Dermis microvascular lymphatic vessel endothelial cell (primary cell): ENCODE measurements at regions not wholly inside any gene's neighbourhood (a gene's known extent, or its start where the extent isn't known, plus 50 kb on each side); places are given as distances from the start of the nearest gene placed in this dataset.

Experiments used
- DNase-seq, 2 donors: peaks; one replicate each; pipeline versions ENCODE4 v3.0.0 to v3.0.0-alpha.2; 2010; ENCODE audit warnings: low read depth in 2 of 2

DNA sequence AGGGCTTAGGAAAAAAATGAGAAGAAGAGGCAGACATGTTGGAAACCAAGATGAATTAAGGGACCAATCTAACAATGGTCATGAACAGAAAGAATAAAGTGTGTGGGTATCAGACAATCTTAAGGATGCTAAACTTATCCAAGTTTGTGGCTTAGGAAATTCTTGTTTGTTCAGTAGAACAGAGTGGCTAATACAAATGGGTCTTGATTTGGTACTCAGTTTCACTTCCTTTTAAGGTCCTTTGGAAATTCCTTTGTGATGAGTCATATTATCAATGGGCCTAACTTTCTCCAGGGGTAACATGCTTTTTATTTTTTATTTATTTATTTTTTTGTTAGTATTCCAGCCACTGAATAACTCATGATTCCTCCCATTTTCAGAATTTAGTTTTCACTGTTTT lies 1154.7 kb upstream of the FLRT2 start:
- peak in 1 of 2 donors; percentile 11 for DNase-seq

DNA sequence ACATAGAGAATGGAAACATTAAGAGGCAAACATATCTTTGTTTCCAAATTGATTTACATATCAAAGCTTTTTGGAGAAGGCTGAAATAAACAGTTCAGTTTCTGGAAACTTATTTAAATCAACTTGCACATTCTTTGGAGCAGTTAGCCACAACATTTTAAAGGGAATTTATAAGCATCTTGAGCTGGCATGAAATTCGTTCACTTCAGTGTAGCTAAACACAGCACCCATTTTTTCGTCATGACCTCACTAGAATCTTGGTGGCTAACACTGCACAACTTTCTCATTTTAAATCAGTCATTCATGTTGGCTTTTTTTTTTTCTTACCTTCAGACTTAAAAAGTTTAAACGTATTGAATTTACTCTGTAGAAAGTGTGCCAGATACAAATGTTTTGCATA lies 1139.9 kb upstream of the FLRT2 start:
- no peak for DNase-seq

DNA sequence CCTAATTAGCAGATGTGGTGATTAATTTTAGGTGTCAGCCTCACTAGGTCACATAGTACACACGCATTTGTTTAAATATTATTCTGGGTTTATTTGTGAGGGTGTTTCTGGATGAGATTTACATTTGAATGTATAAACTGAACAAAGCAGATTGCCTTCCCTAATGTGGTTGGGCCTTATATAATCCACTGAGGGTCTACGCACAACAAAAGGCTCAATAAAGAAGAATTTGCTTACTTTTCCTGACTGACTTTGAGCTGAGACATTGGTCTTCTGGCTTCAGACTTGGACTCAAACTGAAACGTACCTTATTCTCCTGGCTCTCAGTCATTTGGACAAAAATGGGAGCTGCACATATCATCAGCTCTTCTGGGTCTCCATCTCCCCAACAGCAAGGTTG lies 1132.3 kb upstream of the FLRT2 start:
- no peak for DNase-seq

DNA sequence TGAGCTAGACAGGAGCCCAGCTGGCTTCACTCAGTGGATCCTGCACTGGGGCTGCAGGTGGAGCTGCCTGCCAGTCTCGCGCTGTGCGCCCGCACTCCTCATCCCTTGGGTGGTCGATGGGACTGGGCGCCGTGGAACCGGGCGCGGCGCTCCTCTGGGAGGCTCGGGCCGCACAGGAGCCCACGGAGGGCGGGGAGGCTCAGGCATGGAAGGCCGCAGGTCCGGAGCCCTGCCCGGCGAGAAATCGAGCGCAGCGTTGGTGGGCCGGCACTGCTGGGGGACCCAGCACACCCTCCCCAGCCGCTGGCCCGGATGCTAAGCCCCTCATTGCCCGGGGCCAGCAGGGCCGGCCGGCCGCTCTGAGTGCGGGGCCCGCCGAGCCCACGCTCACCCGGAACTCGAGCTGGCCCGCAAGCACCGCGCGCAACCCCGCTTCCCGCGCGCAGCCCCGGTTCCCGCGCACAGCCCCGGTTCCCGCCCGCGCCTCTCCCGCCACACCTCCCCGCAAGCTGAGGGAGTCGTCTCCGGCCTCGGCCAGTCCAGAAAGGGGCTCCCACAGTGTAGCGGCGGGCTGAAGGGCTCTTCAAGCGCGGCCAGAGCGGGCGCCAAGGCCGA lies 1130.5 kb upstream of the FLRT2 start:
- DNase-seq = no peak

DNA sequence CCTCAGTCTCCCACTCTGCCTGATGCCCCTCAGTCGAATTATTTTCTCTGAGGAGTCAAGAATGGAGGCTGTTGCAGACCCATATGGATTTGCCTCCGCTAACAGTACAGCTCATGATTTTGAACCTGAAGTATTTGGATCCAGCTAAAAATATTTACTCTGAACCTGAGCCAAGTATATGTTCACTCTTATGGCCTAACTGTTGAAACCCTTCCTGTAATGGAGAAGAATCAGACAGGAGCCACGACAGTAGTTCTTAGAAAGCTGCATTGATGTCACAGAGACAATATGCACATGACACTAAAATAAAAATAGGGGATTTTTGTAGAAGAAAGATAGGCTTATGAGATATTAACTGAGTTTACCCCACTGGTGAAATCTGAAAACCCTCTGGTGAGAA lies 1128.3 kb upstream of the FLRT2 start:
- peak; percentile 10 to 41 for DNase-seq

DNA sequence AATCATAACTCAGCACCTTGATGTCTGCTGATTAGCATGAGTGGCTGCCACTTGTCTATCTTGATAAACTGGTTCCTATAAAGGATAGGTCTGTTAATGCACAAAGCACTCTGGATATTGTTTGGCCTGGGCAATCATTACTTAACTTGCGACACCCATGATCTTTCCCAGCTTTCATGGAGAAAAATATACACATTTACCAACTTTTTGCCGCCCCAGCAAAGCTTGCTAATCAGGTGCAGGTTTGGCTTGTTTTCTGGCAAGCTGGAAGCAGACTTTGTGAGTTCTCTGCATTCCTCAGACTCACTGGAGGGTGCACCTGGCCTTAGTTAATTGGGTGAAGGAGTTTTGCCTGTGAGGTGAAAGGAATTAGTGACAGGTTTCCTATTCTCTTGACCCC lies 1126.4 kb upstream of the FLRT2 start:
- no peak for DNase-seq

DNA sequence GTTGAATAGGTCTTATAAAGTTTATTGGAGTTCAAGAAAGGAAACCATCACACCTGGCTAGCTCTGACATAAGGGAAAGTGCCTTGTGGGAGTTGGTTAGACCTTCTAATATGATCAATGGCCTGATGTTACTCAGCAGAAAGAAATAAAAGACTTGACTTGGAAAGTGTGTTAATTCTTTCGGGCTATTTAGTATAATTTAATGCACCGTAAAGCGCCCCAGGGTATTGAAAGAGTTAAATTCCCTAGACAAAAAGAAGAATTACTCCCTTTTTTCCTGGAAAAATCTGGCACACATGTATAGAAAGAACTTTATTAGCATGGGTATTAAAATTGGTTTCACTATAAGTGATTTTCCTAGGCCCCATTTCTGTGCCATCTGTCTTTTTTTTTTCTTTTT lies 1125.7 kb upstream of the FLRT2 start:
- DNase-seq = no peak

DNA sequence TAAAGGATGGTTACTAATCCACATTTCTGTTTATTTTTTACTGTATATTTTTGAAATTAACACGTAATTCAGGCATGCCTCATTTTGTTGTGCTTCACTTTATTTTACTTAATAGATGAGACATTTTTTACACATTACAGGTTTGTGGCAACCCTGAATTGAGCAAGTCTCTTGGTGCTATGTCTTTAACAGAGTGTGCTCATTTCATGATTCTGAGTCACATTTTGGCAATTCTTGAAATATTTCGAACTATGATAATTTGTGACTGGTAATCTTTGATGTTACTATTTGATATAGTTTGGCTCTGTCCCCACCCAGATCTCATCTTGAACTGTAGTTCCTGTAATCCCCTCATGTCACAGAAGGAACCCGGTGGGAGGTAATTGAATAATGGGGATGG lies 1120.5 kb upstream of the FLRT2 start:
- no peak for DNase-seq

DNA sequence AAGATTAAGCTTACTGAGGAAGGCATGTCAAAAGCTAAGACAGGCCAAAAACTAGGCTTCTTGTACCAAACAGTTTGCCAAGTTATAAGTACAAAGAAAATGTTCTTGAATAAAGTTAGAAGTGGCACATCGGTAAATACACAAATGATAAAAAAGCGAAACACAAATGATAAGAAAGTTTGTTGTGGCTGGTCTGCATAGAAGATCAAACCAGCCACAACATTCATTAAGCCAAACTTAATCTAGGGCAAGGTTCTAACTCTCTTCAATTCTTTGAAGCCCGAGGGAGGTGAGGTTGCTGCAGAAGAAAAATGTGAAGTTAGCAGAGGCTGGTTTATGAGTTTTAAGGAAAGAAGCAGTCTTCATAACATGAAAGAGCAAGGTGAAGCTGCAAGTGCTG lies 1119.6 kb upstream of the FLRT2 start:
- DNase-seq = no peak

DNA sequence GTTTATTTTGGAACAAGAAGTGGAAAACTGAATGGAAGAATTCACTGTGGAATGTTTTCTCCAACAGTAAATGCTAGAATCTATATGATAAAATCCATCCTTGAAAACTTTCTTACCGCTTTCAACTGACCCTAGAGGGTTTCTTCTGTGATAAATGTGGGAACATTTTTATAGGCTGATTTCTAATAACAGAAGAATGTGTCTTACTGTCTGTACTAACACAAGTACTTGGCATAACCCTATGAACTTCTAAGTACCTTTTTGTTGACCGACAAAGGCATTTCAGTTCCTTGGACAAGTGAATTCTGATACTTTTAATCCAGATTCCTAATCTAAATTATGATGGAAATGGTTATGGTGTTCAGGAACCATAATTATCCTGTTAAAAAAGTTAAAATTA lies 1109.7 kb upstream of the FLRT2 start:
- DNase-seq = no peak

DNA sequence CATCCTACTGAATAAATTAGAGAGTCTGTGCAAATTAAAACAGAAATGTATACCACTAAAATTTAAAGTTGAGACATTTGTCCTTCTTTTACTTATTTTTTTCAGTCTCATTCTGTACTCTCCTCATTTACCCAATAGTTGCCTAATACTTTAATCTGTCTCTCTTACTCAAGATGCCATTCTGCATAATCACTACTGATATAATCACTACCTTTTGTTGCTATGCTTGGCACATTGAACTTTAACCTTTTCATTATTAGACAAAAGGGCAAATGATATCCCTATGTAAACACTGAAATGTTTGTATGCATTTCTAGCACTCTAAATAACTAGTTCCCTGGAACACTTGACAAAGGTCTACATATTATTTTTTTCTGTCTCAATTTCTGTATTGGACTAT lies 1108.3 kb upstream of the FLRT2 start:
- DNase-seq = no peak

DNA sequence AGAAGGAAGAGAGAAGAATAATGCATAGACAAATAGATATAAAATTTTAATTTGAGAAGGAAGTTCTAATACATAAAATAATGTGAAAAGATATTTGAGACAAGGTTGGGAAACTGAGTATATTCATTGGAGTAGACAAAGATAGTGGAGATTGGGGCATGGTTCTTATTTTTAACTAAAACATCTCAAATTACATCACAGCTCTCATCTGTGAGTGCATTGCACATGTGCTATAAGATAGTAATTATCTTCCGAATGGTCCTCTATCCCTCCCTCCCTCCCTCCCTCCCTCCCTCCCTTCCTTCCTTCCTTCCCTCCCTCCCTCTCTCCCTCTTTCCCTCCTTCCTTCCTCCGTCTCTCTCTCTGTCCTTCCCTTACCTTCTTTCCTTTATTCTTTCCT lies 1104.0 kb upstream of the FLRT2 start:
- DNase-seq = no peak

DNA sequence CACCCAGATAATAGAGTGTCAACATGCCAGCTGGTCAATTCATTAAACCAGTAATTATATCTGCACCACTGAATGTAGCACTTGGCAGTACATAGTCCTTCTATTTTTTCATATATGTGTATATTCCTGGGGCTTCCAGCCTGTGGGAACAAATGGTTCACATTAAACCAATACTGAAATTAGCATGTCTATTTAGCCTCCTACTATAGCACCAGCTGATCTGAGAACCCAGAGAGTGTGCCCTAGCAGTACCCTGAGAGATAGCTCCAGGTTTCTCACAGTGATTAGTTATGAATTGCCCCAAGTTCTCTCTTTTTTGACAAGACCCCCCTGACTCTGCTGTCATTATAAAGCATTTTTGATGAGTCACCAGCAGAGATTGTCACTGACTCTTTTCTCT lies 1097.3 kb upstream of the FLRT2 start:
- DNase-seq = no peak

DNA sequence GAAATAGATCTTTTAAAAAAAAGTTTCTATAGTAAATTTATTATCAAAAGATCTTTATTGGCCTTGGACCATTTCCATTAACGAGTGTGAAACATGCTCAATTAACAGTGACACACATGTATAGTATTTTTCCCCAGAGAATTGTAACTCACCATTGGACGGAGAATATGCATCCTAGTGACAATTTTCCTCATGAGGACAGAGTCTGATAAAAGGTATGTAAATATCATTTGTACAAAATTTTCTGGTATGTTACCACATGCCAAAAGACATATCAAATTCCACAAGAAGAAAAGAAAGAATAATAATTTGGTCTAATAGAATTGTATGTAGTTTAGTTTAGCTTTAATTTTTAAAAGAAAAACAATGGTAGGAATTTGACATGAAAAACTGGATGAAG lies 1096.0 kb upstream of the FLRT2 start:
- no peak for DNase-seq

DNA sequence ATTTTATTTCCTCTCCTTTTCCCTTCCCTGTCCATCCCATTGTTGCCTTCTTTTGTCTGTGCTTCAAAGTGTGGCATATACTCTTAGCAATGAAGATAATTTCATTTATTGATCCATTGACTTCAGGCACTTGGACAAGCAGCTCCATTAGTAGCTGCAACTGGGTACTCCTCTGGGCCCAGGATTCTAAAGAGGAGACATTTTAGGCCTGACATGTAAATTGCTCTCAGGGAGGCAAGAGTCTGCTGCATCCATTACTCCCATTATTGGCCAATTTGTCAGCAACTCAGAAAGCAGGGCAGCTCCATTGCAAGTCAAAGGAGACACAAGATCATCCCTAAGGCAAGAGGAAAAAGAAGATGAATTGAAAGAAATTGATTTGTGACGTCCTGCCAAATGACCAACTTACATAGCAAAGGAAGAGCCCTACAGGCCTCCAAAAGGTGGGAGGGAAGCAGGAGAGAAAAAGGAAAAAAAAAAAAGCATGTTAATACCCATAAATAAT lies 1094.1 kb upstream of the FLRT2 start:
- DNase-seq = no peak

DNA sequence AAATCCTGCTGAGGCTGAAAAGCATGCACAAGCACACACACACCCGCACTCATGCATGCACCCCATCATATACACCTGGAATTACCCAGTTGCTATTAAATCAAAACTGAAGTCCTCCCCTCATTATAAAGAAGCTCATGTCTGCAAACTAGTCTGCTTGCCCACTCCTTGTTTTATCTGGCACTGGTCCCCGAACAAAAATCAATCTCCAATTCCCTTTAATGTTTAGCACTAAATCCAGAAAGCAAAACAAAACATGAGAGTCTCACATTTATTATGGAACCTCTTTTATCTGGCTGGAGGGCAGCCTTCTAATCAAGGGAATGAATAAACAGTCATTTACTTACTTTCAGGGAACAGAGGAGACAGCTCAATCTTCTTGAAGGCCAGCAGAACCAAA lies 1093.4 kb upstream of the FLRT2 start:
- no peak for DNase-seq

DNA sequence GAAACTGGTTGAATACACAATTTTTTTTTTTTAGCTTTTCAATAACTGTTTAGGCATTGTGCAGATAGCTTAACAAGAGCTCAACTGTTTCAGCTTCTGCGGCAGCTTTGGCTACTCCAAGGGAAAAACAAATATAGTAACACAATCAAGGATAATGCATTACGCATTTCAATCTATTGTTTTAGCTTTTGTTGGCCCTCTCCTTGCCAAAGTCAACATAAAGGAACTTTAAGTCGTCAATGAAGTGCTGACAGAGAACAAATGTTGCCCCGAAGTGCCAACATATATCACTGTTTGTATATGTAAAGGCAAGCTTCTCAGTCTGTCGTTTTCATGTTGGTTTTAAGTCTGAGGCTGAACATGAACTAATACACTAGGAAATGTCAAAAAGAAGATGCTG lies 1087.4 kb upstream of the FLRT2 start:
- peak; percentile 40 to 91 for DNase-seq

DNA sequence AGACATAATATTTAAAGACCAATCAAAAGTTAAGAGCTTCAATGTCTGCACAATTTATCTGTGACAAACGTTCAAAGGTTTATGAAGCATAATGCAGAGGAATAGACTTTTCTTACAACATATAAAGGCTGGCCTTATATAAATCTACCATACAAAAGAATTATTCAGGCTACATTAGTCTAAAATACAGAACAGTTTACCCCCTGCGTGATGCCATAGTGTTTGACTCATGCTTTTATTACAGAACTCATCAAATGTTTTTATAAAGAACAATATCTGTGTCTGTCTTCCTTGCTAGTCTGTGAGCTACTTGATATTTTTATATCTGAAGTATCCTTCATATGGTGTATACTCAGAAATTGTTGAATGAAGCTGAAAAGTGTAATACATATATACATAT lies 1084.5 kb upstream of the FLRT2 start:
- DNase-seq = no peak

DNA sequence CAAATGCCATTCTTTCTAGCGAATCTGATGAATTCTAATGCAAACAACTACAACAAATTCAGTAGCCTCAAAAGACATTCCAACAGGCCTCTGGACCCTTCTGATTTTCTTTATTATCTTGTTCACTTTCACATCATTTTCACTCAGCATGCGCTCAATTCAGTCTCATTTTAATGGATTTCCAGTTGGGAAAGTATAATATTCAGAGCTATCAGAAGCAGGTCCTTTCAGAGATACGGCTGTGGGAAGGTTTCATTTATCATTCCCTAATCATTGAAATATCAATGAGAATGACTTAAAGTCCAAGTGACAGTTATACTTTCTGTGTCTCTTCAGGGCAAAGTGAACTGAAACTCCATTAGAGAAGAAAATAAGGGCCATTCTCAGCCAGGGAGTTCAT lies 1083.7 kb upstream of the FLRT2 start:
- DNase-seq = no peak

DNA sequence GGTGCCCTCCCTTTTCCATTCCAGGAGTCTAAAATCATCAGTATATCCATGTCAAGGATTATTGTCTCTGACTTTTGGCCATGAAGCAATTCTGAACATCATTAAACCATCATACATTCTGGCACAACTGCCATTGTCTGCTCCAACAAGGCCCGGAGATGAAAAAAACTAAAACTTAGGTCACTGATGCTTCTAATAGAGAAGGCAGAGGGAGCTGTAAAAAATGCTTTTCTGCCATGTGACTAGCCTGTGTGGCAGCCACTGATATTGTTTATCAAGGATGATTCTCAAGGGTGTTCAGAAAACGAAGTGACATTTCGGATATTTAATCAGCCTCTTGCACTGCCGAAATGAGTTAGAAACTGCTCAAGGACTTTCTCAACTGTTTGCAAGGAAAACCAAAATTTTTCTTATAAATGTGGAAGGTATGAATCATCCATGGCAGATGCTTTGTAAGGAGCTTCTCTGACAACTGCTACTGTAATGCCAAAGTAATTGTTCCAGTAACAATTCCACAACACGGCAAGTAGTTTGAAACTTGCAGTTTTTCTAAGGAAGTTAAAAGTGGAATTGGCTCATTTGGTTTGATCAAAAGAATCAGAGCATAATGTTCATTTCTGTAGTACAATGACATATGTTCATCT lies 1076.5 kb upstream of the FLRT2 start:
- no peak for DNase-seq

DNA sequence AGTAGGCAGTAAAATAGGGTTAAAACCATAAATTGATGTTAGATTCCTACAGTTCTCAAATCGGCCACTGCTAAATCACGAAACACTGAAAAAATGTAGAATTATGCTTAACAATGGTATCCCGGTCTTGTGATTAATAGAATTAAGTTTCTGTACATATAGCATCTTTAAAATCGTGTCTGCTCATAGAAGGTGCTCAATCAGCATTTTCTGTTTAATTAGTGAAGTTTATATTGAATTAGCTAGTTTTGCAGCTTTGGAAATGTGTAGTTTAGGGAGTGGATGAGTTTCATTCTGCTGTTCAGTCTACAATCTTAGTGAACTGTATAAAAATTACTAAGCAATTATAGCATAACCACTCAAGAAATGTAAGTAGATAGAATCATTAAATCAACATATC lies 1075.8 kb upstream of the FLRT2 start:
- DNase-seq = no peak

DNA sequence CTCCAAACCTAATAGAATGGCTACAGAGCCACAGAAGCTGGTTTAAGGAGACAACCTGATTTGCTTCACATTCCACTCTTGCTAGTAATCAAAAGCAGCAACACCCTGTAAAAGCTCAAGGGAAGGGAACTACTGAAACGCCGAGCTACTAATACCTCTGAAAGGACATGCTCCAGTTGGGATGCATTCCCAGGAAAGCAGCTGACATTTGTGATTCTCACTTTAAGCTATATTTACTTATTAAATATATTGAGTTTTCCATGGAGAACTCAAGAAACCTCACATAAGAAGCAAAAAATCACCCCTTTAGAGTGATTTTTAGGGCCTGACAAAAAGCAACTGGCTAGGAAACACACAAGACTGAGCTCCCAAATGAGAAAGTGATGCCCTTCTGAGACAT lies 1073.0 kb upstream of the FLRT2 start:
- no peak for DNase-seq

DNA sequence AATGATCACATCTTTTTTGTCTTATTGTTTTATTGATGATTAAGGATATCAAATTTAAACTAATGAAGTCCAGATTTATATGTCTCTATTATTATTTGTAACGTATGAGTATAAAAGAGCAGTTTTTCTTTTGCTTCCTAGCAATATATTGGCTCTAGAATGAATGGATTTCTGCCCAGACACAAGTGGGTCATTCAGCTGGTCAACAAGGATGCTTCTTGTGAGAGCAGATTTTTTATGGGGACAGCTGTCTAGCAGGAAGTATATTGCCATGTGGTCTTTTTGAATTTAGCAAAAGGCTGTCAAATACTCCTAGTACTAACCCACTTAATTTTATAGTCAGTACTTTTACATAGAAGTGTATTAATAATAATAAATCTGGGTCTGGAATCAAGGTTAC lies 1071.1 kb upstream of the FLRT2 start:
- no peak for DNase-seq

DNA sequence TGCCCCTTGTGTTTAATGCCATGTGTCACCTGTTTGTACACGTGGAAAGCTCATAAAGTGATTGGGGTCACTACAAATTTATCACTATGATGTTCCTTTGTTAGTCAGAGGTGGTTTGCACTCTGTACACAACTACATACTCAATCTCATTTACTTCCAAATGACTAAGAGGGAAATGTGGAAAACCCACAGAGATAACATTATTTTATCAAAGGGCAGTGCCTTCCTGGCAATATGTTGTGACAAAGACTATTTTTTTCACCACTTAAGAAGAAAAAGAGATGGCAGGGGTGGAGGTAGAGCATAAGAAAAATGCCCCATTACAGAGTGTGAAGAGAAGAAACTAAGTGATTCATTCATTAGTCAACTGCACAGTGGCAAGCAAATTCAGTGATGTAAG lies 1064.1 kb upstream of the FLRT2 start:
- DNase-seq = peak in 1 of 2 donors; percentile 10
